ENCODE measurements at regions not wholly inside any gene's neighbourhood (a gene's known extent, or its start where the extent isn't known, plus 50 kb on each side); places are given as distances from the start of the nearest gene placed in this dataset.

DNA sequence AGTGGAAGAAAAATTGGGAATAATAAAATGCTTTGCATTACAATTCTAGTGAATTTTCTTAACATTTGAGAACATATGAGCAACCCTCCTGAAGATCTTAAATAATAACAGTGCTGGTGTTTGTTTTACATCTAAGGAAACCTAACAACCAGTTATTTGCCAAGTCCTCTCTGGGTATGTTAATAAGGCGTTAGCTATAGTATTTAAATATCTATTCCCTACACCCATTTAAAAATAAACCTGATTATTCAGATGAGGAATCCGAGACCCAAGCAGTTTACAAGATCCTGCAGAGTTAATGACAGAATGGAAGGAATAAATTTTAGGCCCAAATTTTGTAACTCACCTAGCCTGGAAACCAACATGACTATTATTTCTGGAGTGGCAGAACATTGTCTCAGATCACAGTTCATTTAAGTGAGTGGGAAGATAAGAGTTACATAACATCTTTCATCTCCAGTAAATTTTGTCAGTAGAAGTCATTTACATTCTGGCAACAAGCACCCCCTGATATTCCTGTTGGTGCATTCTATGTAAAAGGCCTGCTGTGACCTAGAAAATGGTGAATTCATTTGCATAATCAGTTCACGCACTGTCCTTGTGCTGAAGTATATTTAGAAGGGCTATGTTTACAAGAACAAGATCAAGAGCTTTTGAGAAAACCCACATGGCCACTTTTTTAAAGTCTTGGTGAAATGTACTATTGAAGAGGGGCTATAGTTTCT, 148.2 kb downstream of the COX7C start:
- no peak for DNase-seq
- TF ChIP-seq, protein P1, sequence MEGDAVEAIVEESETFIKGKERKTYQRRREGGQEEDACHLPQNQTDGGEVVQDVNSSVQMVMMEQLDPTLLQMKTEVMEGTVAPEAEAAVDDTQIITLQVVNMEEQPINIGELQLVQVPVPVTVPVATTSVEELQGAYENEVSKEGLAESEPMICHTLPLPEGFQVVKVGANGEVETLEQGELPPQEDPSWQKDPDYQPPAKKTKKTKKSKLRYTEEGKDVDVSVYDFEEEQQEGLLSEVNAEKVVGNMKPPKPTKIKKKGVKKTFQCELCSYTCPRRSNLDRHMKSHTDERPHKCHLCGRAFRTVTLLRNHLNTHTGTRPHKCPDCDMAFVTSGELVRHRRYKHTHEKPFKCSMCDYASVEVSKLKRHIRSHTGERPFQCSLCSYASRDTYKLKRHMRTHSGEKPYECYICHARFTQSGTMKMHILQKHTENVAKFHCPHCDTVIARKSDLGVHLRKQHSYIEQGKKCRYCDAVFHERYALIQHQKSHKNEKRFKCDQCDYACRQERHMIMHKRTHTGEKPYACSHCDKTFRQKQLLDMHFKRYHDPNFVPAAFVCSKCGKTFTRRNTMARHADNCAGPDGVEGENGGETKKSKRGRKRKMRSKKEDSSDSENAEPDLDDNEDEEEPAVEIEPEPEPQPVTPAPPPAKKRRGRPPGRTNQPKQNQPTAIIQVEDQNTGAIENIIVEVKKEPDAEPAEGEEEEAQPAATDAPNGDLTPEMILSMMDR (IDR thresholded peaks at IDR 0.05): no peak
- intact Hi-C loops (cut with micrococcal nuclease): no loop called here
- H3K9me3 Mint-ChIP-seq: peaks cover 7% of the 10 kb centered on the region
- no peaks in the 10 kb centered on the region for H3K4me1 Mint-ChIP-seq (ENCODE audit: low read depth)
- no peak for ATAC-seq
- no peak overlapping the region for H3K27ac Mint-ChIP-seq
- CTCF ChIA-PET: no interaction called here
- peaks cover 1% of the 10 kb centered on the region for H3K27me3 Mint-ChIP-seq
- H3K36me3 Mint-ChIP-seq (ENCODE audit: low read depth): no peaks in the 10 kb centered on the region
- H3K4me3 Mint-ChIP-seq: no peak overlapping the region
- POLR2A ChIA-PET: no interaction called here

DNA sequence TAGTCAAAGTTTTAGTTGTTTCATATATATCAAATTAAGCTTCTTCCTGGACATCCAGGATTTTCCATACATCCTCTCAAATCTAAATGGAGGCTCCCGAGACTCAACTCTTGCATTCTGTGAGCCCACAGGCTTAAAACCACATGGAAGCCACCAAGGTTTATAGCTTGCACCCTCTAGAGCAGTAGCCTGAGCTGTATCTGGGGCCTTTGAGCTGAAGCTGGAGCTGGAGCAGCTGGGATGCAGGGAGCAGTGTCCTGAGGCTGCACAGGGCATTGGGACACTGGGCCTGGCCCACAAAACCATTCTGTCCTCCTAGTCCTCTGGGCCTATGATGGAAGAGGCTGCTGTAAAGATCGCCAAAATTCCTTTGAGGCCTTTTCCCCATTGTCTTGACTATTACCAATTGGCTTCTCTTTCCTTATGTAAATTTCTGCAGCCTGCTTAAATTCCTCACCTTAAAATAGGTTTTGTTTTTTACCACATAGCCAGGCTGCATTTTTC, 151.0 kb downstream of the COX7C start:
- Mint-ChIP-seq H3K36me3 (ENCODE audit: low read depth) (no peaks in the 10 kb centered on the region), H3K4me1 (ENCODE audit: low read depth) (no peaks in the 10 kb centered on the region), H3K27me3 (peaks cover 1% of the 10 kb centered on the region), H3K9me3 (peaks cover 12% of the 10 kb centered on the region), H3K4me3 (no peak overlapping the region), H3K27ac (no peak overlapping the region)
- TF ChIP-seq, protein P1 (IDR thresholded peaks at IDR 0.05): no peak
- ChIA-PET CTCF (interaction anchor here (1.1 to 1.3 kb wide), 2 partner anchors 9 to 1581 kb away, joined by 3 to 4 read pairs; no protein-coding TSS in a partner anchor), POLR2A (no interaction called here)
- ATAC-seq (no peak), DNase-seq (no peak)
- intact Hi-C loops (cut with micrococcal nuclease): no loop called here

DNA sequence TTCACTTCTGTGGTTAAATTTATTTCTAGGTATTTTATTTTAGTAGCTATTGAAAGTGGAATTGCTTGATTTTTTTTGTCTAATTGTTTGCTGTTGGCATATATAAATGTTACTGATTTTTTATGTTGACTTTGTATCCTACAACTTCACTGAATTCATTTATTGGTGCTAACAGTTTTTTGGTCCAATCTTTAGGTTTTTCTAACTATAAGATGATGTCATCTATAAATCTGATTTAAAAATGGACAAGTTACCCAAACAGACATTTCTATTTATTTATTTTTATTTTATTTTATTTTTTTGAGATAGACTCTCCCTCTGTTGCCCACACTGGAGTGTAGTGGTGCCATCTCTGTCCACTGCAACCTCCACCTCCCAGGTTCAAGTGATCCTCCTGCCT, 162.3 kb downstream of the COX7C start:
- Mint-ChIP-seq H3K9me3 (no peaks in the 10 kb centered on the region), H3K27ac (no peak overlapping the region), H3K4me3 (no peak overlapping the region), H3K36me3 (ENCODE audit: low read depth) (no peaks in the 10 kb centered on the region), H3K4me1 (ENCODE audit: low read depth) (no peaks in the 10 kb centered on the region), H3K27me3 (peaks cover 4% of the 10 kb centered on the region)
- POLR2A ChIA-PET: no interaction called here
- TF ChIP-seq, protein P1 (IDR thresholded peaks at IDR 0.05): no peak
- CTCF ChIA-PET: no interaction called here
- DNase-seq (no peak), ATAC-seq (no peak)
- intact Hi-C loops (cut with micrococcal nuclease): no loop called here

DNA sequence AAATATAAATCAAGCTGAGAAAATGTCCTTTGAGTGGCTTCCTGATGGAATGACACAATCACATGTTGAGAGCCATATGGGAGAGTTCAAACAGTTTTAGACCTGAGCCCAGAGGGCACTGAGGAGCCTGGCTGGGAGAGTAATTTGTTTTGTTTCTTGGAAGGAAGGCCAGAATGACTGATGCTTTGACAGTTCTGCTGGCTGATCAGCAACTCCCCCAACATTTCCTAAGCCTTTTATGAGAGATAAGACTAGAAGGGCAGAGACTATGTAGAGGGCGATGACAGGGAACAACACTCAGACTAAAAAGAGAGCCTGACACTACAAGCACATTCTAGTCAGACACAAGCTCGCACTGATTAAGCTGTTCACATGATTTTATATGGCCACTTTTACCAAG, 169.2 kb downstream of the COX7C start:
- H3K9me3 Mint-ChIP-seq: no peaks in the 10 kb centered on the region

DNA sequence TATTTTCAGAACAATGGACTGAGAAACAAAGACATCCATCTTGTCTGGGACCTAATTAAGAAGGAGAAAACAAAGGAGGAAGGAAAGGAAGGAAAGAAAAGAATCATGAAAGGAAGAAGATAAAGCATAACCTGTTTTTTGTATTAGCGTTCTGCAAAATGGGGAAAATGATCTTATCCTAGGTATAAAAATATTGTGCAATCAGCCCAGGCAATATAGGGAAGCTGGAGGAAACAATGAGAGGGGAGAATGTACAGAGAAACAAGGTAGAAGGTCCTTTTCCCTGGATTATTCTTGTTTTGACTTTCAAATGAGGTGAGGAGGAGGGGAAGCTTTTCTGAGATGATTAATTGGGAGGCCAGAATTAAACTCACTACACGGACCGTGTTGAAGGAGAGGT, 177.9 kb downstream of the COX7C start:
- no peaks in the 10 kb centered on the region for H3K9me3 Mint-ChIP-seq
- H3K4me1 Mint-ChIP-seq (ENCODE audit: low read depth): no peaks in the 10 kb centered on the region
- DNase-seq (no peak), ATAC-seq (no peak)
- intact Hi-C loops (cut with micrococcal nuclease): no loop called here
- CTCF ChIA-PET: no interaction called here
- H3K4me3 Mint-ChIP-seq: no peak overlapping the region
- no peak overlapping the region for H3K27ac Mint-ChIP-seq
- H3K36me3 Mint-ChIP-seq (ENCODE audit: low read depth): no peaks in the 10 kb centered on the region
- POLR2A ChIA-PET: no interaction called here
- TF ChIP-seq, protein P1 (IDR thresholded peaks at IDR 0.05): no peak
- peaks cover 17% of the 10 kb centered on the region for H3K27me3 Mint-ChIP-seq

More for the DNA sequence above, 169.2 kb downstream of the COX7C start:
- TF ChIP-seq, protein P1 (IDR thresholded peaks at IDR 0.05): no peak
- Mint-ChIP-seq H3K27me3 (no peaks in the 10 kb centered on the region), H3K4me1 (ENCODE audit: low read depth) (no peaks in the 10 kb centered on the region), H3K36me3 (ENCODE audit: low read depth) (no peaks in the 10 kb centered on the region), H3K4me3 (no peak overlapping the region), H3K27ac (no peak overlapping the region)
- ATAC-seq: no peak
- no peak for DNase-seq
- intact Hi-C loops (cut with micrococcal nuclease): no loop called here
- ChIA-PET POLR2A (interaction anchor here (0.6 kb wide), 1 partner anchor 293 kb away, joined by 3 read pairs; no protein-coding TSS in a partner anchor), CTCF (no interaction called here)
